Heart right ventricle (tissue), 16 donors: ENCODE measurements at regions not wholly inside any gene's neighbourhood (a gene's known extent, or its start where the extent isn't known, plus 50 kb on each side); places are given as distances from the start of the nearest gene placed in this dataset.

Source experiments
- ATAC-seq, 8 donors: fragments of 200-7000 bp; cut with Tn5 transposase; one replicate each; pipeline ENCODE4 v1.9.1; 2020; ENCODE audit warnings: mild to moderate bottlenecking in 8 of 8, moderate library complexity in 8 of 8, moderate number of reproducible peaks in 1 of 8
- DNase-seq, 2 donors: peaks; one replicate each; pipeline ENCODE4 v3.0.0-alpha.2; 2020
- H3K27ac ChIP-seq, 10 donors: fragments of 200-600 bp; sonication (generic) in 2 of 10; one replicate each; pipeline versions ENCODE4 v1.5.0 to v1.8.0; 2020 to 2022; ENCODE audit warnings: mild to moderate bottlenecking in 3 of 10
- H3K27me3 ChIP-seq, 7 donors: fragments of 200-600 bp; one replicate each; pipeline ENCODE4 v1.8.0; 2021 to 2022; ENCODE audit warnings: mild to moderate bottlenecking in 2 of 7
- H3K36me3 ChIP-seq, 9 donors: fragments of 200-600 bp; sonication (generic) in 1 of 9; one replicate each; pipeline versions ENCODE4 v1.5.0 to v1.8.0; 2020 to 2022; ENCODE audit warnings: mild to moderate bottlenecking in 2 of 9
- H3K4me1 ChIP-seq, 9 donors: fragments of 200-600 bp; sonication (generic) in 1 of 9; one replicate each; pipeline versions ENCODE4 v1.5.0 to v1.8.0; 2020 to 2022; ENCODE audit warnings: mild to moderate bottlenecking in 4 of 9
- H3K4me3 ChIP-seq, 10 donors: fragments of 200-600 bp; sonication (generic) in 2 of 10; one replicate each; pipeline versions ENCODE4 v1.5.0 to v1.8.0; 2020 to 2022; ENCODE audit warnings: mild to moderate bottlenecking in 7 of 10, moderate library complexity in 2 of 10
- H3K9me3 ChIP-seq, 11 donors: fragments of 200-600 bp in 10 of 11; sonication (generic) in 2 of 11; one replicate each; pipeline versions ENCODE4 v1.5.0 to v1.8.0; 2013 to 2022; ENCODE audit warnings: mild to moderate bottlenecking in 2 of 11, control low read depth in 1 of 11, moderate library complexity in 1 of 11
- CTCF ChIP-seq, 9 donors: fragments of 200-600 bp; sonication (generic) in 2 of 9; IDR thresholded peaks; one replicate each; pipeline versions ENCODE4 v1.5.0 to v1.8.0; 2021 to 2022; ENCODE audit warnings: antibody characterized with exemption in 9 of 9, mild to moderate bottlenecking in 5 of 9, moderate library complexity in 1 of 9
- WGBS, 2 donors: extraction: QIAGEN DNeasy Blood & Tissue Kit; methylation state at CpG; one replicate each; pipeline ENCODE4 v1.1.7; 2013; ENCODE audit warnings: inconsistent platforms in 1 of 2; 5-methylcytosine and 5-hydroxymethylcytosine counted together
- intact Hi-C, 10 donors: fragments of 100-400 bp; cut with DNase I; formaldehyde crosslinking; loops; one replicate each; pipeline versions ENCODE4 v1.11.1 to v1.14.2; 2022
- donor health status: Arrhythmogenic right ventricular cardiomyopathy.
- donor health status: ischemic (EF 13 %, LVEDD 7.1; RV severe dilation, severe dysfunction).
- donor health status: healthy with polysubstance abuse.
- donor health status: DM: no; HTN: yes; CAD: no.
- donor health status: DM: no; HTN: no; CAD: no.
- donor health status: ischemic (EF 25% LVEDD 6.9; RV normal size, moderate dysfunction).
- donor health status: ischemic (EF 25% LVEDD 5.7; RV mildly dilated, moderate dysfunction).
- donor health status: healthy.
- donor health status: DM: yes; HTN: yes; CAD: no.
- donor health status: Ischemic cardiomyopathy.
- donor health status: ischemic (EF 35%, LVEDD 5.7; RV mildly dilated, moderate dysfunction).
- donor health status: nonischemic (EF 11% LVEDD 7.7; RV severe dilation, severe dysfunction).
- donor health status: DM: yes; HTN: yes; CAD: no.
- donor health status: PGD.
- donor health status: ischemic (EF 29% LVEDD 5.4; RV normal size, mild dysfunction).
- donor health status: nonischemic (EF 23%, LVEDD 6.1; RV moderate dilation, normal function).

DNA sequence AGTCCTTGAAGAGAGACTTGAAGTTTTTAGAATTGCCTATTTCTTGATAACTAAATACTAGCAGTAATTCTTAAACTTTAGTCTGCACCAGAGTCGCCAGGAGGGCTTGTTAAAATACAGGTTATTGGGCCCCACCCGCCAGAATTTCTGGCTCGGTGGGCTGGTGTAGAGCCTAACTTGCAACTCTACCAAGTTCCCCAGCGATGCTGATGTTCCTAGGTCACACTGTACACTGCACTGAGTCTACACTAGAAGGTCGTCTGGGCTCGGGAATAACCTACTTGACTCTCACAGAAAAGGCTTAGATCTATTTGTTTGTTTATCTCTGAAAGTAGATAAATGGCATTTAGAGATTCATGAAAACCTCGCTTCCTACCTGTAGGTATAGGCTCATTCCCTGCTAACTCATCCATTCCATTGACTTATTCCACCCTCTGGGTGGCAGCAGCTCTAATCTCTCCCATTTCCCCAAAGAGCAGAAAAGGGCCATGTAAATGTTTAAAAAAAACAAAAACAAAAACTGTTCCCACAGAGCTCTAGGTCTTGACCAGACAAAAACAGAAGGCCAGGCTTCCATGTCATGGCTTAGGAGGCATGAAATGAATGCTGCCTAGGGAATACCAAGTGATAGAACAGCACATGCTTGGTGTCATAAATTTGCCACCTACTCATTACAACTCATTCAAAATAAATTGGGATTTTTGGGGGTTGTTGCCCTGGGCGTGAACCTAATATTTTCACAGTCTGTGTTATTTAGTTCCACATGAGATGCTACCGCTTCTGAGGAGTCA, 292.1 kb downstream of the ADGB start:
- H3K27ac ChIP-seq = no peak overlapping the region
- ATAC-seq (no peak), DNase-seq (no peak)
- H3K9me3 ChIP-seq = no peaks in the 10 kb centered on the region
- peak in 1 of 9 donors; percentile 8 for TF ChIP-seq CTCF (IDR thresholded peaks at IDR 0.05)
- H3K4me1 ChIP-seq = peaks cover 0 to 18% (median 0%) of the 10 kb centered on the region in 9 donors
- 91% methylated on average over 9 of the region's 9 CpGs for WGBS, 2 donors
- intact Hi-C loops = no loop called here
- H3K27me3 ChIP-seq = no peaks in the 10 kb centered on the region
- no peak overlapping the region for H3K4me3 ChIP-seq
- no peaks in the 10 kb centered on the region for H3K36me3 ChIP-seq

DNA sequence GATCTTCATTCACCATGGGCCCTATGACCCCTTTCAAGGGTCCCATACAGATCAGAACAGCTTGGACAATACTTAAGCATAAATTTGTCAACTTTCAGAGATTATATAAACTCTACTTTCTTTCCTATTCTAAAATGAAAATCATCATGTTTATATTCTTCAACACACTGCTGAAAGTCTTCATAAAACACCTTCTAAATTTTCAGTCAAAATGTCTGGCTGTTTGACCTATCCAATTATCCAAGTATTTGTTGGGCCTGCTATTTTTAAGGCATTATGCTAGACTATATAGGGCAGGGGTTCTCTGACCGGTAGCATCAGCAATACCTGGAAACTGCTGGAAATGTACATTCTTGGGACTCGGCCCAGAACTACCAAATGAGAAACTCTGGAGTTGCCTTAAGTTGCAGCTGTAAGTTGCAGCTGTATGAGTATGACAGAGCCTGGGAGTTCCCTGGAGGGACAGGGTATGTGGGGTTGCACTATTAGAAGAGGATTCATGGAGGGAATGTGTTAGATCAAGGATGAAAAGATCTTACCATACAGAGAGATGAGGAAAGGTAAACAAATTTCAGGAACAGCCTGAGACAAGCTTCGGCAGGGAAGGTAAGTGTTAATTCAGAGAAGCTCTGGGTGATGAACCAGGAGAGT, 293.0 kb downstream of the ADGB start:
- peak overlapping the region in 1 of 10 donors; percentile 71 for H3K27ac ChIP-seq

GRCh38 chr6:146892283-146892612, 293.5 kb downstream of the ADGB start:
- H3K9me3 ChIP-seq = no peaks in the 10 kb centered on the region
- no peaks in the 10 kb centered on the region for H3K36me3 ChIP-seq
- peaks cover 0 to 18% (median 0%) of the 10 kb centered on the region in 9 donors for H3K4me1 ChIP-seq
- ATAC-seq = no peak
- H3K27me3 ChIP-seq = no peaks in the 10 kb centered on the region
- H3K4me3 ChIP-seq = no peak overlapping the region
- DNase-seq = no peak
- peak overlapping the region in 1 of 10 donors; percentile 71 for H3K27ac ChIP-seq
- intact Hi-C loops = no loop called here
- 64 to 71% methylated on average over 1 of the region's 1 CpG for WGBS, 2 donors
- TF ChIP-seq CTCF (IDR thresholded peaks at IDR 0.05) = no peak

More for the DNA sequence above, 293.0 kb downstream of the ADGB start:
- no peak for ATAC-seq
- Histone ChIP-seq H3K27me3 (no peaks in the 10 kb centered on the region), H3K4me1 (peaks cover 0 to 18% (median 0%) of the 10 kb centered on the region in 9 donors), H3K4me3 (no peak overlapping the region), H3K36me3 (no peaks in the 10 kb centered on the region), H3K9me3 (no peaks in the 10 kb centered on the region)
- intact Hi-C loops = no loop called here
- DNase-seq = no peak
- WGBS, 2 donors = 81 to 90% methylated on average over 3 of the region's 3 CpGs
- no peak for TF ChIP-seq CTCF (IDR thresholded peaks at IDR 0.05)

DNA sequence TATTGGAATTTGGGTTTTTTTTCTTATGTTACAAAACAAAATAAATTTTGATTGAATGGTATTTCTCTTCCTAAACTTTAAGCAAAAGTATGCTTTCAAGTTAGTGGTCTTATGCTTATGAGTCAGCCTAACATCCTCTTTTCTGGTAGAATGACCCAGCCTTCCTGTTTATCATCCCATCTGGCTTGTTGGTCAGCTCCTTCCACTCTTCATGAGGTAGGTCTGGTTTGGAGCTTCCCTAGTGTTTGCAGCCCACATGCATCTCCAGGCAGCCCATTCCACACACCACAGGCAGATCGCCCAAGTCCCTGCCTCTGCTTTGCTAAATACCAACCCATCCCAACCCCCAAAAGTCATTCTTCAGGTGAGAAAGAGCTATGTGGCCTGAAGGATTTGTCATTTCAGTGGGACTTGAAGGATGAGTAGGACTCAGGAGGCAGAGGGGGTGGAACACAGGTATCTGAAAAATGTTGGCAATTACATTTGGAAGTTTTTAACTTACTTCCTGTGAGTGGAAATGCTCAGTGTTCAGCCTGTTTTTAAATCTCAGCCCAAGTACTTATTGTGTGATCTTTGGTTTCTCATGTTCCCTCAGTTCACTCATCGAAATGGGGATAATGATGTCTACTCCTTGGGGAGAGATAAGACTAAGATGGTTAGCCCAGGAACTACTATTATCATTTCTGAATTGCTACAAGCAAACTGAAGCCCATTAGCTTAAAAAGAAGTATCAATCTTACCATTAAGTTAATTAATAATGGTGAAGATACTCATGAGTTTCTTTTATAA, 294.0 kb downstream of the ADGB start:
- H3K4me1 ChIP-seq = peaks cover 0 to 18% (median 0%) of the 10 kb centered on the region in 9 donors
- DNase-seq = no peak
- H3K27ac ChIP-seq = peak overlapping the region in 1 of 10 donors; percentile 71
- H3K9me3 ChIP-seq = no peaks in the 10 kb centered on the region
- H3K4me3 ChIP-seq = no peak overlapping the region
- H3K27me3 ChIP-seq = no peaks in the 10 kb centered on the region
- TF ChIP-seq CTCF (IDR thresholded peaks at IDR 0.05) = no peak
- no peaks in the 10 kb centered on the region for H3K36me3 ChIP-seq
- intact Hi-C loops = no loop called here
- WGBS, 2 donors = 66 to 67% methylated on average over 2 of the region's 2 CpGs
- peak in 2 of 8 donors; percentile 27 to 38 for ATAC-seq
